ENCODE measurements at regions not wholly inside any gene's neighbourhood (a gene's known extent, or its start where the extent isn't known, plus 50 kb on each side); places are given as distances from the start of the nearest gene placed in this dataset.

GRCh38 chr3:118480101-118480860 lies 554.4 kb downstream of the IGSF11 start:
- peaks cover 43% of the 10 kb centered on the region for H3K4me1 Mint-ChIP-seq
- peaks cover 2% of the 10 kb centered on the region for H3K27me3 Mint-ChIP-seq (ENCODE audit: insufficient read depth, low read depth, poor library complexity)
- no peaks in the 10 kb centered on the region for H3K9me3 Mint-ChIP-seq
- H3K36me3 ChIP-seq (ENCODE audit: insufficient read depth) = no peaks in the 10 kb centered on the region
- no peaks in the 10 kb centered on the region; the same call in 2 of the 3 replicates for H3K36me3 Mint-ChIP-seq (ENCODE audit: low read depth)
- peak overlapping the region; percentile 14 for H3K4me3 ChIP-seq
- no peaks in the 10 kb centered on the region for H3K27me3 ChIP-seq (ENCODE audit: insufficient read depth)
- peak overlapping the region; percentile 33 for H3K4me2 ChIP-seq
- H4K20me1 ChIP-seq (replicated peaks; ENCODE audit: insufficient read depth) = no peaks in the 10 kb centered on the region
- peak overlapping the region; percentile 91 for H3K27ac ChIP-seq (ENCODE audit: low read depth)
- no peak overlapping the region for H3K4me3 Mint-ChIP-seq
- H3K4me1 ChIP-seq (ENCODE audit: insufficient read depth) = peaks cover 45% of the 10 kb centered on the region
- DNase-seq (ENCODE audit: low spot score) (peak; percentile 60), ATAC-seq (peak; percentile 75)
- no peak for TF ChIP-seq ZNF114 (CRISPR knock-in tag; IDR thresholded peaks at IDR 0.05)
- no peak for TF ChIP-seq EZH2 (IDR thresholded peaks at IDR 0.05; ENCODE audit: low read depth, unreplicated experiment)
- TF ChIP-seq NANOG (IDR thresholded peaks at IDR 0.05; ENCODE audit: borderline replicate concordance) = peak; percentile 94
- no peaks in the 10 kb centered on the region for H3K79me2 ChIP-seq (replicated peaks; ENCODE audit: insufficient read depth)
- H3K27ac Mint-ChIP-seq = peak overlapping the region; percentile 43; the same call in 1 of the 2 replicates
- H3K9me2 ChIP-seq (ENCODE audit: insufficient read depth) = peaks cover 5% of the 10 kb centered on the region
- no peak overlapping the region for H2AFZ ChIP-seq
- H3F3A ChIP-seq (replicated peaks; ENCODE audit: low read depth) = no peaks in the 10 kb centered on the region

DNA sequence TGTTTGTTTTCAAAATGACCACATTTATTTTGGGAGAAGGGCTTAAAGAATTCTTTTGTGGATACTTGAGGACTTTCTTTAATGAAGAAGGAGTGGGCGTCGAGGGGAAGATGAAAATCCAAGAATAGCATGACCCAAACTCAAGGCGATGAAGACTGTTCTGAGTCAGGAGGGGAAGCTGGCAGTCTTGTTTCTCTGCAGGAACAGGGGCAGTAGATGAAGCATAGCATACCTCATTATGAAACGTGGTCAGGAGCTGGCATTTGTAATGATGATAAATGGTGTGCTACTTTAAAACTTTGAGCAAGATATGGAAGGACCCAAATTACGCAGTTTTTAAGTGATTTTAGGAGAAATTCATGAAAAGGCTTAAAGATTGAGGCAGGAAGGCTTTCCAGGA lies 549.0 kb downstream of the IGSF11 start:
- Mint-ChIP-seq H3K4me3 (no peak overlapping the region), H3K9me3 (no peaks in the 10 kb centered on the region), H3K27me3 (ENCODE audit: insufficient read depth, low read depth, poor library complexity) (no peaks in the 10 kb centered on the region), H3K36me3 (ENCODE audit: low read depth) (no peaks in the 10 kb centered on the region), H3K4me1 (peaks cover 24% of the 10 kb centered on the region), H3K27ac (no peak overlapping the region)
- Histone ChIP-seq H4K20me1 (replicated peaks; ENCODE audit: insufficient read depth) (no peaks in the 10 kb centered on the region), H3K4me1 (ENCODE audit: insufficient read depth) (peaks cover 26% of the 10 kb centered on the region), H3F3A (replicated peaks; ENCODE audit: low read depth) (no peaks in the 10 kb centered on the region), H3K79me2 (replicated peaks; ENCODE audit: insufficient read depth) (no peaks in the 10 kb centered on the region), H2AFZ (no peak overlapping the region), H3K36me3 (ENCODE audit: insufficient read depth) (no peaks in the 10 kb centered on the region), H3K27ac (ENCODE audit: low read depth) (no peak overlapping the region), H3K4me3 (no peak overlapping the region), H3K4me2 (no peak overlapping the region), H3K9me2 (ENCODE audit: insufficient read depth) (peaks cover 2% of the 10 kb centered on the region; the same call in 1 of the 2 replicates), H3K27me3 (ENCODE audit: insufficient read depth) (no peaks in the 10 kb centered on the region)
- ATAC-seq = no peak
- DNase-seq (ENCODE audit: low spot score) = no peak
- TF ChIP-seq ZNF462 (CRISPR knock-in tag; IDR thresholded peaks at IDR 0.05) (no peak), EZH2phosphoT487 (IDR thresholded peaks at IDR 0.05; ENCODE audit: unreplicated experiment) (no peak), CREB1 (CRISPR knock-in tag; IDR thresholded peaks at IDR 0.05; ENCODE audit: low read depth) (no peak), STAT1 (IDR thresholded peaks at IDR 0.05; ENCODE audit: unreplicated experiment) (no peak), ZNF331 (CRISPR knock-in tag; IDR thresholded peaks at IDR 0.05; ENCODE audit: low read depth) (no peak), EZH2 (IDR thresholded peaks at IDR 0.05; ENCODE audit: low read depth, unreplicated experiment) (no peak), ZNF114 (CRISPR knock-in tag; IDR thresholded peaks at IDR 0.05) (no peak)
- TF ChIP-seq, protein P1, sequence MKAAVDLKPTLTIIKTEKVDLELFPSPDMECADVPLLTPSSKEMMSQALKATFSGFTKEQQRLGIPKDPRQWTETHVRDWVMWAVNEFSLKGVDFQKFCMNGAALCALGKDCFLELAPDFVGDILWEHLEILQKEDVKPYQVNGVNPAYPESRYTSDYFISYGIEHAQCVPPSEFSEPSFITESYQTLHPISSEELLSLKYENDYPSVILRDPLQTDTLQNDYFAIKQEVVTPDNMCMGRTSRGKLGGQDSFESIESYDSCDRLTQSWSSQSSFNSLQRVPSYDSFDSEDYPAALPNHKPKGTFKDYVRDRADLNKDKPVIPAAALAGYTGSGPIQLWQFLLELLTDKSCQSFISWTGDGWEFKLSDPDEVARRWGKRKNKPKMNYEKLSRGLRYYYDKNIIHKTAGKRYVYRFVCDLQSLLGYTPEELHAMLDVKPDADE (IDR thresholded peaks at IDR 0.05) = no peak

Data from GM23338 (cell line).